ENCODE measurements at regions not wholly inside any gene's neighbourhood (a gene's known extent, or its start where the extent isn't known, plus 50 kb on each side); places are given as distances from the start of the nearest gene placed in this dataset.

- TF ChIP-seq CTCF (IDR thresholded peaks at IDR 0.05) (no peak), EZH2 (IDR thresholded peaks at IDR 0.05; ENCODE audit: borderline replicate concordance, insufficient read depth, low read depth, low read length, poor library complexity, severe bottlenecking) (no peak)
Observed at GRCh38 chr11:19558189-19558986, 154.2 kb upstream of the NAV2 start.

Measured in B cell (primary cell).